Prostate gland (tissue), 2 donors: ENCODE measurements at regions not wholly inside any gene's neighbourhood (a gene's known extent, or its start where the extent isn't known, plus 50 kb on each side); places are given as distances from the start of the nearest gene placed in this dataset.

Source experiments
- DNase-seq: peaks from one replicate; pipeline ENCODE4 v3.0.0-alpha.2; 2019; ENCODE audit warnings: low spot score
- H3K27ac ChIP-seq, 2 donors: fragments of 200-600 bp; sonication (generic); 2 replicates each; pipeline ENCODE4 v1.5.1; 2017 to 2019
- H3K27me3 ChIP-seq: fragments of 200-600 bp; sonication (generic); replicated peaks from 2 replicates; pipeline ENCODE4 v1.5.1; 2019; ENCODE audit not compliant: insufficient read depth
- H3K36me3 ChIP-seq, 2 donors: fragments of 200-600 bp; sonication (generic); 1 replicate in 1 of 2; 2 replicates in 1 of 2; pipeline versions ENCODE4 v1.5.1 to v1.8.1; 2017 to 2019
- H3K4me1 ChIP-seq: fragments of 200-600 bp; sonication (generic); replicated peaks from 2 replicates; pipeline ENCODE4 v1.5.1; 2019
- H3K4me3 ChIP-seq, 2 donors: fragments of 200-600 bp; sonication (generic); 2 replicates each; pipeline ENCODE4 v1.5.1; 2017 to 2019
- H3K9me3 ChIP-seq: fragments of 200-600 bp; sonication (generic); 2 replicates; pipeline ENCODE4 v1.5.1; 2017
- CTCF ChIP-seq, 4 experiments: fragments of 200-600 bp in 2 of 4; fragments of 450-650 bp in 2 of 4; sonication (generic) in 2 of 4; IDR thresholded peaks; 1 replicate in 3 of 4; 2 replicates in 1 of 4; pipeline ENCODE4 v1.5.1; 2016 to 2019; ENCODE audit warnings: antibody characterized with exemption in 4 of 4, mild to moderate bottlenecking in 2 of 4, moderate library complexity in 2 of 4
- POLR2A ChIP-seq: fragments of 450-650 bp; IDR thresholded peaks from one replicate; pipeline ENCODE4 v1.6.1; 2016; ENCODE audit warnings: antibody characterized with exemption, mild to moderate bottlenecking
- POLR2AphosphoS5 ChIP-seq: sonication (generic); formaldehyde crosslinking; IDR thresholded peaks from one replicate; pipeline ENCODE4 v1.6.1; 2017; ENCODE audit warnings: antibody characterized with exemption
- WGBS: methylation state at CpG from one replicate; pipeline ENCODE4 v1.1.5; 2018; 5-methylcytosine and 5-hydroxymethylcytosine counted together
- intact Hi-C: fragments of 100-400 bp; cut with DNase I; formaldehyde crosslinking; loops from one replicate; pipeline ENCODE4 v1.14.2; 2022

DNA sequence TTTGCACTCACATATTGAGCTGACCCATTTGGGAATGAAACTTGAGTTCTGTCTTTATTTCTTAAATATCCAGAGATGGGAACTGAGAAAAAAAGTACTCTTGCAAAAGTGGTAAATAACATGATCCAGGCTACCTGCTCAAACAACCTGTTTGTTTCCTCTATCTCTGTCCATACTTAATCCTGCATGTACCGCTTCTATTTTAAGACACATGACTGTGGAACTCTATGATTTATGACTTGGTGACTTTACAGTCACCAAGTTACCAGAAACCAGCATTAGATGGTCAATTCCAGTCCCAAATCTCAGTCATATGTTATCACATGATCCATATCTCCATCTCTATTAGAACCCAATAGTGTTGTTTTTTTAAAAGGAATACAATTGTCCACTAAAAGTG, 606.7 kb downstream of the EPHA5 start:
- intact Hi-C loops, result no loop called here
- no peaks in the 10 kb centered on the region for H3K27me3 ChIP-seq
- DNase-seq, result no peak
- no peak overlapping the region for H3K27ac ChIP-seq
- H3K4me1 ChIP-seq, result no peaks in the 10 kb centered on the region
- TF ChIP-seq POLR2A (no peak), CTCF (IDR thresholded peaks at IDR 0.05) (no peak), POLR2AphosphoS5 (no peak)
- no peaks in the 10 kb centered on the region for H3K9me3 ChIP-seq
- no peak overlapping the region for H3K4me3 ChIP-seq
- WGBS, result 91% methylated on average over 1 of the region's 1 CpG
- no peaks in the 10 kb centered on the region for H3K36me3 ChIP-seq

DNA sequence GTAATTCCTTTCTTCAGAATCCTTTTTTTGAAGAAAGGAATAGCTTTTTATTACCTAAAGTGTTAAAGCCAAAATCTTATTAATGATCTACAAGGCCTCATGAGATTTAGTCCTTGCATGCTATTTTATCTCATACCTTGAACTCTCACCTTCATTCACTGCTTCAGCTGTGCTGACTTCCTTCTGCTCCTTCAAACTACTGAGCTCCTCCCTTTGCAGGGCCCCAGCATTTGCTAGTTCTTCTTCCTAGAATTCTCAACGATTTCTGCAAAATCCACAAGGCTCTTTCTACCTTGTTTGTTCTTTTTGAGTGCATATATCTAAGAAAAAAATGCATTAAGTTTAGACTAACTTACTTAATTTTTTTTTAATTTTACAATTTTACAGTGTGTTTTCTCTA, 619.5 kb downstream of the EPHA5 start:
- no peaks in the 10 kb centered on the region for H3K27me3 ChIP-seq
- 45% methylated on average over 1 of the region's 1 CpG for WGBS
- no peaks in the 10 kb centered on the region for H3K4me1 ChIP-seq
- TF ChIP-seq CTCF (IDR thresholded peaks at IDR 0.05), result no peak
- no peak for TF ChIP-seq POLR2AphosphoS5
- no peak for TF ChIP-seq POLR2A
- no peak overlapping the region for H3K27ac ChIP-seq
- no peaks in the 10 kb centered on the region for H3K9me3 ChIP-seq
- H3K4me3 ChIP-seq, result no peak overlapping the region
- intact Hi-C loops, result no loop called here
- no peaks in the 10 kb centered on the region for H3K36me3 ChIP-seq
- DNase-seq, result no peak

- no peaks in the 10 kb centered on the region for H3K27me3 ChIP-seq
- DNase-seq, result no peak
- no peaks in the 10 kb centered on the region for H3K4me1 ChIP-seq
- H3K27ac ChIP-seq, result no peak overlapping the region
- no peak for TF ChIP-seq CTCF (IDR thresholded peaks at IDR 0.05)
- TF ChIP-seq POLR2AphosphoS5, result no peak
- no peak for TF ChIP-seq POLR2A
- intact Hi-C loops, result no loop called here
- WGBS, result 55% methylated on average over 4 of the region's 4 CpGs
- H3K36me3 ChIP-seq, result no peaks in the 10 kb centered on the region
- no peaks in the 10 kb centered on the region for H3K9me3 ChIP-seq
- no peak overlapping the region for H3K4me3 ChIP-seq
Observed at GRCh38 chr4:65046192-65047133, 623.8 kb downstream of the EPHA5 start.

GRCh38 chr4:65033899-65034298, 624.6 kb upstream of the TECRL start:
- Histone ChIP-seq H3K27ac (no peak overlapping the region), H3K27me3 (no peaks in the 10 kb centered on the region), H3K4me3 (no peak overlapping the region), H3K36me3 (no peaks in the 10 kb centered on the region), H3K4me1 (no peaks in the 10 kb centered on the region), H3K9me3 (no peaks in the 10 kb centered on the region)
- no peak for TF ChIP-seq POLR2A
- TF ChIP-seq CTCF (IDR thresholded peaks at IDR 0.05), result no peak
- TF ChIP-seq POLR2AphosphoS5, result no peak
- intact Hi-C loops, result no loop called here
- WGBS, result 55% methylated on average over 2 of the region's 2 CpGs
- DNase-seq, result no peak

GRCh38 chr4:65028592-65028991, 619.3 kb upstream of the TECRL start:
- no peak overlapping the region for H3K27ac ChIP-seq
- no peaks in the 10 kb centered on the region for H3K36me3 ChIP-seq
- no peaks in the 10 kb centered on the region for H3K9me3 ChIP-seq
- DNase-seq, result no peak
- H3K4me3 ChIP-seq, result no peak overlapping the region
- no peaks in the 10 kb centered on the region for H3K27me3 ChIP-seq
- WGBS, result over 99% methylated on average over 3 of the region's 3 CpGs
- intact Hi-C loops, result no loop called here
- no peaks in the 10 kb centered on the region for H3K4me1 ChIP-seq
- TF ChIP-seq POLR2A (no peak), CTCF (IDR thresholded peaks at IDR 0.05) (no peak), POLR2AphosphoS5 (no peak)
